H1 (cell line): ENCODE measurements at regions not wholly inside any gene's neighbourhood (a gene's known extent, or its start where the extent isn't known, plus 50 kb on each side); places are given as distances from the start of the nearest gene placed in this dataset.

ENCODE experiments used
- CTCF ChIA-PET: fragments of 300-600 bp; sonication (Branson Sonifier 250); formaldehyde crosslinking; loops from one replicate; lab custom pipeline; 2021; ENCODE audit not compliant: partially characterized antibody; lab: Charles Lee
- POLR2A ChIA-PET: fragments of 300-600 bp; sonication (Branson Sonifier 250); formaldehyde crosslinking; loops from one replicate; lab custom pipeline; 2021; ENCODE audit warnings: inconsistent platforms; ENCODE audit not compliant: partially characterized antibody; lab: Charles Lee
- DNase-seq, 2 experiments: peaks; one replicate each; pipeline versions ENCODE4 v3.0.0 to v3.0.0-alpha.2; 2010 to 2022; ENCODE audit warnings: low spot score in 2 of 2, low read depth in 1 of 2, mixed read lengths in 1 of 2
- FAIRE-seq: peaks from 2 replicates; lab custom pipeline; 2011; peaks lifted over from hg19 to GRCh38; lab: Jason Lieb, UNC
- H2AFZ ChIP-seq: 2 replicates; pipeline ENCODE4 v1.8.1; 2012; ENCODE audit warnings: low read length, inconsistent platforms
- H2AK5ac ChIP-seq: 2 replicates; pipeline ENCODE4 v1.6.1; 2013; ENCODE audit warnings: low read depth, low read length
- H2BK120ac ChIP-seq: replicated peaks from 2 replicates; pipeline ENCODE3; 2013; ENCODE audit warnings: low read depth, low read length, inconsistent platforms
- H2BK12ac ChIP-seq: 2 replicates; pipeline ENCODE4 v1.6.1; 2013; ENCODE audit warnings: low read depth, low read length
- H2BK15ac ChIP-seq: 2 replicates; pipeline ENCODE4 v1.6.1; 2013; ENCODE audit warnings: low read length
- H2BK20ac ChIP-seq: 2 replicates; pipeline ENCODE4 v1.6.1; 2013; ENCODE audit warnings: low read length
- H2BK5ac ChIP-seq: 2 replicates; pipeline ENCODE4 v1.6.1; 2013; ENCODE audit warnings: low read depth, low read length
- H3K14ac ChIP-seq: 2 replicates; pipeline ENCODE4 v1.6.1; 2013; ENCODE audit warnings: inconsistent platforms; ENCODE audit not compliant: insufficient read length
- H3K18ac ChIP-seq: 2 replicates; pipeline ENCODE4 v1.6.1; 2013; ENCODE audit warnings: low read length; ENCODE audit errors: extremely low read depth
- H3K23ac ChIP-seq: 2 replicates; pipeline ENCODE4 v1.6.1; 2013; ENCODE audit warnings: inconsistent platforms; ENCODE audit not compliant: insufficient read length
- H3K23me2 ChIP-seq: 2 replicates; pipeline ENCODE4 v1.6.1; 2013; ENCODE audit warnings: low read depth, low read length
- H3K27ac ChIP-seq: 2 replicates; pipeline ENCODE4 v1.6.1; 2011; ENCODE audit warnings: low read depth, low read length, inconsistent platforms
- H3K27me3 ChIP-seq, 4 experiments: replicated peaks in 1 of 4; 1 replicate in 1 of 4; 2 replicates in 3 of 4; pipeline versions ENCODE4 v1.6.1 to v1.8.1; 2011 to 2013; ENCODE audit warnings: low read length in 3 of 4, mild to moderate bottlenecking in 3 of 4, inconsistent platforms in 2 of 4, mixed read lengths in 2 of 4, moderate library complexity in 1 of 4; ENCODE audit not compliant: control insufficient read depth in 3 of 4, insufficient read depth in 3 of 4; ENCODE audit errors: extremely low read depth in 1 of 4
- H3K36me3 ChIP-seq, 4 experiments: 2 replicates each; pipeline versions ENCODE4 v1.6.1 to v1.8.1; 2011 to 2013; ENCODE audit warnings: mild to moderate bottlenecking in 4 of 4, low read length in 3 of 4, moderate library complexity in 2 of 4, control low read depth in 1 of 4, inconsistent platforms in 1 of 4; ENCODE audit not compliant: insufficient read depth in 4 of 4, control insufficient read depth in 2 of 4
- H3K4ac ChIP-seq: replicated peaks from 2 replicates; pipeline ENCODE3; 2013; ENCODE audit warnings: low read length, low read depth, mixed read lengths, inconsistent platforms; ENCODE audit not compliant: insufficient read length
- H3K4me1 ChIP-seq, 4 experiments: replicated peaks in 1 of 4; 1 replicate in 1 of 4; 2 replicates in 3 of 4; pipeline versions ENCODE4 v1.6.1 to v1.8.1; 2011 to 2013; ENCODE audit warnings: low read length in 3 of 4, inconsistent platforms in 2 of 4, mixed read lengths in 1 of 4; ENCODE audit not compliant: insufficient read depth in 4 of 4, control insufficient read depth in 3 of 4
- H3K4me2 ChIP-seq, 2 experiments: 2 replicates each; pipeline versions ENCODE4 v1.6.1 to v1.8.1; 2011 to 2013; ENCODE audit warnings: low read depth in 2 of 2, low read length in 2 of 2, control low read depth in 1 of 2, inconsistent platforms in 1 of 2, mild to moderate bottlenecking in 1 of 2; ENCODE audit not compliant: insufficient read depth in 1 of 2
- H3K4me3 ChIP-seq, 4 experiments: fragments of 200-600, 300-600 bp in 1 of 4; sonication (generic), shearing (Covaris generic), sonication (Bioruptor Twin) in 1 of 4; 2 replicates each; pipeline versions ENCODE4 v1.5.1 to v1.8.1; 2011 to 2016; ENCODE audit warnings: low read length in 4 of 4, low read depth in 3 of 4, control low read depth in 2 of 4, inconsistent platforms in 2 of 4, mild to moderate bottlenecking in 2 of 4, mixed read lengths in 1 of 4, moderate library complexity in 1 of 4; ENCODE audit not compliant: insufficient read depth in 2 of 4; ENCODE audit errors: extremely low read depth in 1 of 4
- H3K56ac ChIP-seq: replicated peaks from 2 replicates; pipeline ENCODE3; 2013; ENCODE audit warnings: low read depth, mild to moderate bottlenecking, mixed read lengths, low read length, inconsistent platforms; ENCODE audit not compliant: insufficient read length
- H3K79me1 ChIP-seq: 2 replicates; pipeline ENCODE4 v1.6.1; 2013; ENCODE audit warnings: low read depth, low read length, control low read depth
- H3K79me2 ChIP-seq, 2 experiments: 2 replicates each; pipeline versions ENCODE4 v1.6.1 to v1.8.1; 2012 to 2013; ENCODE audit warnings: low read length in 2 of 2, mild to moderate bottlenecking in 2 of 2, inconsistent platforms in 1 of 2; ENCODE audit not compliant: insufficient read depth in 2 of 2, control insufficient read depth in 1 of 2
- H3K9ac ChIP-seq, 4 experiments: replicated peaks in 1 of 4; 1 replicate in 1 of 4; 2 replicates in 3 of 4; pipeline versions ENCODE4 v1.6.1 to v1.8.1; 2011 to 2013; ENCODE audit warnings: low read depth in 3 of 4, low read length in 3 of 4, control low read depth in 2 of 4, mild to moderate bottlenecking in 2 of 4, moderate library complexity in 2 of 4, inconsistent platforms in 1 of 4; ENCODE audit errors: extremely low read depth in 1 of 4
- H3K9me3 ChIP-seq, 2 experiments: 2 replicates each; pipeline versions ENCODE4 v1.6.1 to v1.8.1; 2012 to 2013; ENCODE audit warnings: mild to moderate bottlenecking in 2 of 2, moderate library complexity in 2 of 2, control low read depth in 1 of 2, inconsistent platforms in 1 of 2, low read depth in 1 of 2, low read length in 1 of 2, mixed read lengths in 1 of 2; ENCODE audit not compliant: insufficient read depth in 2 of 2
- H4K20me1 ChIP-seq, 2 experiments: replicated peaks in 1 of 2; 2 replicates each; pipeline versions ENCODE3 to v1.8.1; 2011 to 2013; ENCODE audit warnings: inconsistent platforms in 2 of 2, low read length in 2 of 2, mild to moderate bottlenecking in 1 of 2; ENCODE audit not compliant: insufficient read depth in 2 of 2, control insufficient read depth in 1 of 2
- H4K5ac ChIP-seq: 2 replicates; pipeline ENCODE4 v1.6.1; 2013; ENCODE audit warnings: low read length, low read depth, mixed read lengths, inconsistent platforms; ENCODE audit not compliant: insufficient read length
- H4K8ac ChIP-seq: 2 replicates; pipeline ENCODE4 v1.8.0; 2013; ENCODE audit warnings: mild to moderate bottlenecking, moderate library complexity, low read length, inconsistent platforms; ENCODE audit not compliant: insufficient read depth; ENCODE audit errors: extremely low read depth
- H4K91ac ChIP-seq: replicated peaks from 2 replicates; pipeline ENCODE3; 2013; ENCODE audit warnings: low read length, mixed read lengths, inconsistent platforms; ENCODE audit not compliant: insufficient read length
- YY1 ChIP-seq: IDR thresholded peaks from 2 replicates; pipeline ENCODE4 v1.6.1; 2011; ENCODE audit warnings: low read depth, mild to moderate bottlenecking, low read length
- WGBS, 2 experiments: shearing (Covaris generic) in 1 of 2; methylation state at CpG; one replicate each; pipeline versions ENCODE4 v1.1.6 to v1.1.7; 2013 to 2015; ENCODE audit warnings: low lambda C conversion rate in 2 of 2, mixed read lengths in 2 of 2, inconsistent platforms in 1 of 2, low coverage in 1 of 2, missing lambda C conversion rate in 1 of 2; ENCODE audit not compliant: insufficient replicate concordance in 2 of 2, insufficient coverage in 1 of 2, insufficient read length in 1 of 2; ENCODE audit errors: extremely low coverage in 1 of 2, missing lambda C conversion rate in 1 of 2; 5-methylcytosine and 5-hydroxymethylcytosine counted together

DNA sequence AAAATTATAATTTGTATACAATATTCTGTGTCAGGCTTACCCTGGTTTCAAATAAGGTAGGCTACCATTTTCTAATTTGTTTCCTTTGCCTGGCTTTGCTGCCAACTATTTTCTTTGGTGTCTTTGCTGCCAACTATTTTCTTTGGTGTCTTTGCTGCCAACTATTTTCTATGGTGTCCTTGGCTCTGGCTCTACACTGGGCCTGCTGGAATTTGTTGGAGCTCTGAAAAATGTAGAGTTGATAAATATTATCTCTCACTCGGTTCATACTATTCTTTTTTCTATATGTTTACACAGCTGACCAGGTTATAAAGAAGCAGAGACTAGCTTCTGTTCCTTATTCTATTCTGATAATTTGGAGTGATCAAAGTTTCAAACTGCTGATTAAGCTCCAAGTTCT, 768.0 kb upstream of the PHF14 start:
- no peak overlapping the region for H4K5ac ChIP-seq
- no peak overlapping the region for H3K4me3 ChIP-seq
- FAIRE-seq: no peak
- no peaks in the 10 kb centered on the region for H3K79me1 ChIP-seq
- H2AFZ ChIP-seq: no peak overlapping the region
- no peak overlapping the region for H4K91ac ChIP-seq
- H3K36me3 ChIP-seq: no peaks in the 10 kb centered on the region
- no peaks in the 10 kb centered on the region for H3K27me3 ChIP-seq
- no peak overlapping the region for H2BK12ac ChIP-seq
- H2BK5ac ChIP-seq: no peak overlapping the region
- no peak for DNase-seq
- H3K23ac ChIP-seq: no peak overlapping the region
- H4K20me1 ChIP-seq: no peaks in the 10 kb centered on the region
- no peak overlapping the region for H2AK5ac ChIP-seq
- H3K56ac ChIP-seq: no peak overlapping the region
- H3K23me2 ChIP-seq: no peaks in the 10 kb centered on the region
- no peak overlapping the region for H3K9ac ChIP-seq
- H2BK120ac ChIP-seq: no peak overlapping the region
- no peaks in the 10 kb centered on the region for H3K79me2 ChIP-seq
- H3K9me3 ChIP-seq: no peaks in the 10 kb centered on the region
- no peak overlapping the region for H3K14ac ChIP-seq
- no peak overlapping the region for H4K8ac ChIP-seq
- H2BK15ac ChIP-seq: no peak overlapping the region
- no peak overlapping the region for H3K4me2 ChIP-seq
- whole genome bisulfite sequencing, 2 experiments: 94% methylated on average over 1 of the region's 1 CpG; no CpG with 5 or more reads in 1 of the 2 experiments
- TF ChIP-seq YY1: no peak
- TF ChIP-seq, all 59 proteins: peak for 0
- ChIA-PET POLR2A (no interaction called here), CTCF (interaction anchor here (0.9 to 2.1 kb wide), 2 partner anchors 12 to 21 kb away, joined by 3 to 5 read pairs; no protein-coding TSS in a partner anchor)
- H2BK20ac ChIP-seq: no peak overlapping the region
- no peak overlapping the region for H3K27ac ChIP-seq
- H3K4ac ChIP-seq: no peak overlapping the region
- H3K4me1 ChIP-seq: no peaks in the 10 kb centered on the region
- no peak overlapping the region for H3K18ac ChIP-seq
